IPS DF 6.9 (cell line): ENCODE measurements at regions not wholly inside any gene's neighbourhood (a gene's known extent, or its start where the extent isn't known, plus 50 kb on each side); places are given as distances from the start of the nearest gene placed in this dataset.

Experiments
- DNase-seq: peaks from one replicate; pipeline ENCODE4 v3.0.0-alpha.2; 2013; ENCODE audit warnings: low read depth, low spot score
- H3K27ac ChIP-seq: one replicate; pipeline ENCODE4 v1.5.1; 2013; ENCODE audit warnings: low read length, control low read depth
- H3K27me3 ChIP-seq: 2 replicates; pipeline ENCODE4 v1.6.1; 2013; ENCODE audit warnings: mild to moderate bottlenecking, low read length; ENCODE audit not compliant: control insufficient read depth, insufficient read depth
- H3K36me3 ChIP-seq: 2 replicates; pipeline ENCODE4 v1.6.1; 2013; ENCODE audit warnings: low read length; ENCODE audit not compliant: control insufficient read depth, insufficient read depth
- H3K4me1 ChIP-seq: 2 replicates; pipeline ENCODE4 v1.6.1; 2013; ENCODE audit warnings: low read length; ENCODE audit not compliant: control insufficient read depth, insufficient read depth
- H3K4me3 ChIP-seq: 2 replicates; pipeline ENCODE4 v1.5.1; 2013; ENCODE audit warnings: mild to moderate bottlenecking, low read length
- H3K9me3 ChIP-seq: 2 replicates; pipeline ENCODE4 v1.6.1; 2013; ENCODE audit warnings: low read length, inconsistent platforms; ENCODE audit not compliant: control insufficient read depth, insufficient read depth
- WGBS: extraction: QIAGEN DNeasy Blood & Tissue Kit; methylation state at CpG from one replicate; pipeline ENCODE4 v1.1.7; 2013; ENCODE audit warnings: mixed read lengths, missing lambda C conversion rate; ENCODE audit not compliant: insufficient read length, insufficient coverage; 5-methylcytosine and 5-hydroxymethylcytosine counted together

DNA sequence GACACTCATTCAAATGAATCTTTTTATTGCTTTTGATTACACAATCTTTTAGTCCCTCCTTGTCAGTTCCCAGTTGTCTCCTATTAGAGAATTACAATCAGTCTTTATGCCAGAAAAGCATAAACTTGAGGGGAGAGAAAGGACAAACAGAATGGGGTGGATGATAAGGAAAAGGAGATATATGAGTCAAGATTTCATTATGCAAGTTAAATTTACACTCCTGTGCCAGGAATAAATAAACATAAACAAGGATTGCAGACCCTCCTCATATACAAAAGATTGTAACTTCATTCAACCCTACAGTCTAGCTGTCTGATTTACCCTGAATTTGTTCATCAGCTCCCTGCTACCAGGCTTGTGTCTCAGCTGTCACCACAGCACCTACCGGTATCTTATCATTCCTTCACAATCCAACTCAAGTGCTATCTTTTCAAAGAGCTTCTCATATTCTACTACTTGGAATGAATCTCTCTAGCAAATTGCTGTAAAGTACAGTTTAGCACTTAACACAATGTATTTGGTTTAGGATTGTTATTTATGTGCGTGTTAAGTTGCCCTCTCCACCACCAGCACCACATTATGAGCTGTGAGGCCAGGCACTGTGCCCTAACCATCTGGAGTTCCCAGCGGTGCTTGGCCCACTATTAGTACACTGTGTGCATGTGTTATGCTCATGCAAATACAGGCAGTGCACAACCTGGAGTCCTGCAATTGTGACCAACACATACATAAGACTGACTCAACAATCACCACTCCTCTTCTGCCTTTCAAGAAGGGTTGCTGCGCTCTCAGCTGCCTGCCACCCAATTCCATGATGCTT is 504.1 kb downstream of the TBL1XR1 start:
- Histone ChIP-seq H3K9me3 (no peaks in the 10 kb centered on the region), H3K27me3 (no peaks in the 10 kb centered on the region), H3K4me3 (no peak overlapping the region), H3K4me1 (no peaks in the 10 kb centered on the region), H3K36me3 (no peaks in the 10 kb centered on the region), H3K27ac (no peak overlapping the region)
- no peak for DNase-seq
- no CpG with 5 or more reads among the region's 4 CpGs for WGBS

DNA sequence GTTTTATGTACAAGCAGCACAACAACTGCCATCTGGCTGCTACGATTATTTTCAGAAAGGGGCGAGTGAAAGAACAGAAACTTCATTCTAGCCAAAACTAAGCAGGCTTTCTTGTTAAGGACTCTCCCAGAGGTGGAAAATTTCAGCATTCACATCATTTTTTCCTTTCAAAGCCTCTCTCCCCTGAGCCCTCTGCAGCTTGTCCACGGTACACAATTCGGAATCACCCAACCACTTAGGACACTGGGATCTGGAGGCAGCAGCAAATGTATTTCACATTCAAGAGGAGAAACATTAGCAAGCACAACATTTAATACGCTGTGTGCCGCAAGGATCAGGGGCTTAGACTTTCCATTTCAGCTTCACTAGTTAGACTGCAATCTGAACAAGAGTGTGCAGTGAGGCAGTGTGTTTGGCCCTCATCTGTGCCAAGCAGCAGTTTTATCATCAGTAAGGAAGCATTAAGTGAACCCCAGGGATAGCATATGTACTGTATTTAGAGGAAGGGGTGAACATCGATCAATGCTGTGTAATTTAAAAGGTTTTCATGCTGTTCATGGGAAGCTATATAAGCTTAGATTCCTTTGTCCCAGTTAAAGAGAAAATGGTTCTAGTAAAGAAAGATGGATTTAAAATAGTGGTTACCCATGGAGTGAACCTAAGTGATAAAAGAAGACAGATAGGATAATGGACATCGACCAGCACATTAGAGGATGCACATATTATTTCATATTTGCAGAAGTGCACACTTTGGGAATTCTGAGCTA is 504.9 kb downstream of the TBL1XR1 start:
- Histone ChIP-seq H3K36me3 (no peaks in the 10 kb centered on the region), H3K9me3 (no peaks in the 10 kb centered on the region), H3K27me3 (no peaks in the 10 kb centered on the region), H3K4me3 (no peak overlapping the region), H3K4me1 (no peaks in the 10 kb centered on the region), H3K27ac (no peak overlapping the region)
- DNase-seq: no peak
- no CpG with 5 or more reads among the region's 8 CpGs for WGBS

DNA sequence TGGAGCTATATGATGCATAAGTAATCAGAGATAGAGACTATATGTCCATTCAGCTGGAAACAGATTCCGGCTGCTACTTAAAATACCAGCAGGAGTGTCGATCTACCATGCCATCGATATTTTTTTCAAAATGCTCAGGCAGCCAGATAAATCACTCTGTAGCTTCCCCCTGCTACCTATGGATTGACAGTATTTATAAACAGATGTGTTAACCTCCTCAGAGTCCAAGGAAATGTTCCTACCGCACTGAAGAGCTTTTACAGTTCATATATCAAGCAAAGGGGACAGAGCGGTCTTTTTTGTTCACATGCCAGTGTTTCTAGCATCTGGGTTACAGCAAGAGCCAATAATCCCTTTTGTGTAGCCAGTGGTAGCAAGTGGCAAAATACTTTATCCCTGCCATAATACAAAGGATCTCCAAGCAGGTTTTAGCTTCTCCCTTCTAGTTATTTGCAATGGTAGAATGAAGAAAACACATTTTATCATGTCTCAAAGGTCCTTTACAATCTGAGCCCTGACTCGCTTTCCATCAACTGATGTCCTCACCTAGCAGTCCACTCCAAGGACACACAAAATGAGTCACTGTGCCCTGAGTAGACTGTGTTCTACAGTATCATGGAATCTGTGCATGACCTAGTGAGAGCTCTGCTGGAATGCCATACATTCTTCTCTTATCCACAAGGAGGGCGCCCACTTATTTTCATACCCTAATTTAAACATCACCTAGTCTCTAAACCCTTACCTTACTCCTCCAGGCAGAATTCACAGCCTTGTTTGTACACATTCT is 507.0 kb downstream of the TBL1XR1 start:
- H3K27me3 ChIP-seq: no peaks in the 10 kb centered on the region
- no peak overlapping the region for H3K4me3 ChIP-seq
- H3K27ac ChIP-seq: no peak overlapping the region
- WGBS: no CpG with 5 or more reads among the region's 7 CpGs
- H3K36me3 ChIP-seq: no peaks in the 10 kb centered on the region
- no peaks in the 10 kb centered on the region for H3K4me1 ChIP-seq
- DNase-seq: no peak
- H3K9me3 ChIP-seq: no peaks in the 10 kb centered on the region

DNA sequence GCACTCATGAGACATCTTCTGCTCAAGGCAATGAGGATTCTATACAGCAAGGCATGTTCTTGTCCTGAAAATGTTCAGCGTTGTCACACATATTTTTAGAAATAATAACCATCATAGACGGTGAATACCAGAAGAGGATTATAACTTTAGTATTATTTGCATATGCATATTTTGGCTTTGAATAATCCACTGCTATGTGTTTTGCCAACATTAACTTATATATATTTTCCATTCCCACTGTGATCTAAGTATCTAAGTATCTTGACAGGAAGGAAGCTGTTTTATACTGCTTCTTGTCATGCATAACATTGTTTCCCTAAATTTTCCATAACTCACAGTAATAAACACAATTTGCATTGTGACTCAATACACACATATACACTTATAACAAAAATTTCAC is 509.5 kb downstream of the TBL1XR1 start:
- Histone ChIP-seq H3K27me3 (no peaks in the 10 kb centered on the region), H3K4me3 (no peak overlapping the region), H3K9me3 (no peaks in the 10 kb centered on the region), H3K4me1 (no peaks in the 10 kb centered on the region), H3K27ac (no peak overlapping the region), H3K36me3 (no peaks in the 10 kb centered on the region)
- DNase-seq: no peak
- WGBS: no CpG with 5 or more reads among the region's 2 CpGs

DNA sequence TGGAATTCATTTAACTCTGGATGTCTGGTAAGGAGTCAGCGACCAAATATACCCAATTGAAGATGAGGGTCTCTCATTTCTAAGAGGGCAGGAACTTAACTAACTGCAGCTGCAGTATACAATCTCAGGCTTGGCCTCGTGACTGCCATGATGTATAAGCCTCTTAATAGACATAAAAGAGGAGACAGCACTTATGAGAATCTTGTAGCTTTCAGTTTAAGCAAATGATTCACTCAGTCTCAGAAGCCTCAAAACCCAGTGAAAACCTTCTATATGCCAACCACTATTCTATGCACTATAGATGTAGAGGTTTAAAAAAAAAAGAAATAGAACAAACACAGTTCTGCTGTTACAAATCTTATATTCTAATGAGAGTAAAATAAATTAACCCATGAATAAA is 513.9 kb downstream of the TBL1XR1 start:
- H3K4me3 ChIP-seq: no peak overlapping the region
- no peaks in the 10 kb centered on the region for H3K27me3 ChIP-seq
- H3K36me3 ChIP-seq: no peaks in the 10 kb centered on the region
- no CpG with 5 or more reads among the region's 2 CpGs for WGBS
- no peaks in the 10 kb centered on the region for H3K9me3 ChIP-seq
- no peaks in the 10 kb centered on the region for H3K4me1 ChIP-seq
- H3K27ac ChIP-seq: no peak overlapping the region
- DNase-seq: no peak

DNA sequence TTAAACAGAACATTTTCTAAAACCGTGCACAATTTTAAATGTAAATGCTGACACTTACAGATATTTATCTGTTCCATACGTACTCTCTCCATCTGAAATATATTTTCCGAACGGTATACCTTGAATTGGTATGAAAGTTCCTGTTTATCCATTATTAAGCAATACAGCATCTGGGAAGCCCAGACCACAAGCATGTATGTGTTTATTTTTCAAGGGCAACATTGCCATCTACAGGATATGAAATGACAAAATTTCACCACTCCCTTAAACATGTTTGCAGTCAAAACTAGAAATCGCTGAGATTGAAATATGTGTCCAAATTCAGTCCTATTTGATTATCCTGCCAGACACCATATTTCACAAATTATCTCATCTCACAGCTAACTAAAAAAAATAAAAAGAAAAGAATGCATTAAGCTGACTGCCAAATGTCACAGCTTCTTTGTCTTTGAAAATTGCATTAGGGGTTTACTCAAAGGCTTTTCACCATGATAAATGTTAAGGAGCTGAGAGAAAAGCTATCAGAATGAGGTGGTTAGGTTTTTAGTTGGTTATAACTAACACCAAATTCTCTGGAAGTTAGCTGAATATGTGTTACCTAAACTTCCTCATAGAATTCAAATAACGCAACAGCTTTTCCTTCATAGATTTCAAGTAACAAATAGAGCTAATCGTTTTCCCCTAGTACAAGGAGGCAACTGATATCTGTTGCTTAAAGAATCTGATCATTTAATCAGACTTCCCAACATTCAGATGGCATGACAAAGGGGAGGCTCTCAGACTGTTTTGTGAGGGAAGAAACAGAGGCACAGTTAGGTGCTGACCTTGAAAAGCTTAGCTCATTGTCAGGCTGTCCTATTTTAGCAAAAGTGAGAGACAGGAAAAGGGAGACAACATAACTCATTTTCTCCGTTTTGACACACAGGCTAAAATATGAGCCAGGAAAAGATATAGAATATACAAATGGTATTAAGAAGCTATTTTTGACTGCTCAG is 533.1 kb downstream of the TBL1XR1 start:
- H3K27ac ChIP-seq: no peak overlapping the region
- WGBS: no CpG with 5 or more reads among the region's 8 CpGs

DNA sequence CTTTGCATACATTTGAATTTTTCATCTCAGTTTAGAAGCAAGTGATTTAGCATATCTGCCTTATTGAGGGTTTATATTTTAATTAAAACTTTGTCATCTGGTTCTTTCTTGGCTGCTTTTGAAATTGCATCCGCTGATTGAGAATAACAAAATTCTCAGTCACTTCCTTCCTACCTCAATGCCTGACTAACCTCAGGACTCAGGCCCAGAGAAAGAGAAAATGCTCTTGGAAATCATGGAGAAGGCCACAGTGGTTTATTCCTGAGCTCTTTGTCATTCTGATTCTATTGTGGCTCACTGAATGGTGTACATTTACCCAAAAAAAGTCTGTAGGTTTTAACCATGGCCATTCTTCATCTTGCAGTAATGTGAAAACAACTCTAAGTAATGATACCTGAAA is 533.9 kb downstream of the TBL1XR1 start:
- H3K27me3 ChIP-seq: no peaks in the 10 kb centered on the region
- no peaks in the 10 kb centered on the region for H3K4me1 ChIP-seq
- no CpG with 5 or more reads among the region's 1 CpG for WGBS
- H3K27ac ChIP-seq: no peak overlapping the region
- DNase-seq: no peak
- H3K9me3 ChIP-seq: no peaks in the 10 kb centered on the region
- H3K36me3 ChIP-seq: no peaks in the 10 kb centered on the region
- no peak overlapping the region for H3K4me3 ChIP-seq

More for the DNA sequence above, 533.1 kb downstream of the TBL1XR1 start:
- no peak overlapping the region for H3K4me3 ChIP-seq
- H3K36me3 ChIP-seq: no peaks in the 10 kb centered on the region
- H3K9me3 ChIP-seq: no peaks in the 10 kb centered on the region
- no peaks in the 10 kb centered on the region for H3K4me1 ChIP-seq
- no peaks in the 10 kb centered on the region for H3K27me3 ChIP-seq
- no peak for DNase-seq

DNA sequence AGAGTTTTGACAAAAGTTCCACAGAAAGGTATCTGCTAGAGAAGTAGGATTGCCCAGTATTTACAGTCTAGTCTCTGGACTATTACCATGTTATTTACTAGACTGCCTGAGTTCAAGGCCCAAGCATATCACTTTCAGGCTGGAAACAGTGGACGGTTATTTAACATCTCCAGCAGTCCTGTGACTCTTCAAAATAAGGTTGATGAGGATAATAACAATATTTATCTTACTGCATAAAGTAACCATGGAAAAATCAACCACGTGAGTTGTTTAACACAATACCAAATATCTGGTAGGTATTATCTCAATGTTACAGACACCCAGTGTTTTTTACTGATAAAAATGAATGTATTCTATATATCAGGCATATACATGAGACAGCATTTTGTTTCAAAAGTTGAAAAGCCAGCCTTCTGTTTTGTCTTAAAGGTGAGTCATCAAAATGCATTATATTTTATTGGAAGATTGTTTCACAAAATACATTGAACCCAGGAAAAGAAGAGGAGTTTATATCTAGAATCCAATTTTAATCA is 535.8 kb downstream of the TBL1XR1 start:
- Histone ChIP-seq H3K4me3 (no peak overlapping the region), H3K9me3 (no peaks in the 10 kb centered on the region), H3K36me3 (no peaks in the 10 kb centered on the region), H3K27ac (no peak overlapping the region), H3K27me3 (no peaks in the 10 kb centered on the region), H3K4me1 (no peaks in the 10 kb centered on the region)
- no CpG with 5 or more reads among the region's 2 CpGs for WGBS
- no peak for DNase-seq

DNA sequence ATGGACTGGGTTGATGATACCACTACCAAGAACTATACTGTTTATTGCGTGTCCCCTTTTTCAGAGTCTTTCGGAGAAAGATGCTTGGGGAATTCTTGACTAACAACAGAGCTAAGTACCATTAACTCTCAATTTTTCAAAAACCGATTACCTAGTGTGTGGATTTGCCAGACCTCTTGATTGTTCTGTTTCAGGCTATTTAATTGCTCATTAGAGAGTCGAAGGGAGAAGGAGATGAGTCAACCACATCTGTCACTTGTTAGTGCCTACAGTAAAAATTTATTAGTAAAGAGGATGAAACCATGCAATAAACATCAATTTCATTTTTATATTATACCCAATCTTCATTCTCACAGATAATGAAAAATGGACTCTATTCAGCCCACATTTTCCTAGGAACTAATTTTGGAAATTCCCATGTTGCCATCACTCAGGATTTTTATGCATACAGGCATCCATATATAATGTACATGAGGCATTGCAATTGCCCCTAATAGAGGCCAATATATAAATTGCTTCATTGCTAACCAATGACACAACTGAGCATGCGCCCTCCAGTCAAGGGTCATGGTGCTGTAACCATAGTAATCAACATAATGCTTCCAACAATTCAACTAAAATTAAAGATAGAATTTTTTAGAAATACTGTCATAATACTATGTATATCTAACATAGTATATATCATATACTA is 541.7 kb downstream of the TBL1XR1 start:
- WGBS: no CpG with 5 or more reads among the region's 5 CpGs
- Histone ChIP-seq H3K4me1 (no peaks in the 10 kb centered on the region), H3K27ac (no peak overlapping the region), H3K36me3 (no peaks in the 10 kb centered on the region), H3K4me3 (no peak overlapping the region), H3K9me3 (no peaks in the 10 kb centered on the region), H3K27me3 (no peaks in the 10 kb centered on the region)
- no peak for DNase-seq
